22Rv1 (cell line): ENCODE measurements at regions not wholly inside any gene's neighbourhood (a gene's known extent, or its start where the extent isn't known, plus 50 kb on each side); places are given as distances from the start of the nearest gene placed in this dataset.

Experiments
- ZFX ChIP-seq: fragments of 450-650 bp; IDR thresholded peaks from 2 replicates; pipeline ENCODE4 v1.6.1; 2017; ENCODE audit warnings: antibody characterized with exemption, borderline replicate concordance
- TF ChIP-seq, protein P1 (sequence below): fragments of 450-650 bp; IDR thresholded peaks from 2 replicates; pipeline ENCODE4 v1.5.1; 2017; ENCODE audit warnings: mild to moderate bottlenecking

DNA sequence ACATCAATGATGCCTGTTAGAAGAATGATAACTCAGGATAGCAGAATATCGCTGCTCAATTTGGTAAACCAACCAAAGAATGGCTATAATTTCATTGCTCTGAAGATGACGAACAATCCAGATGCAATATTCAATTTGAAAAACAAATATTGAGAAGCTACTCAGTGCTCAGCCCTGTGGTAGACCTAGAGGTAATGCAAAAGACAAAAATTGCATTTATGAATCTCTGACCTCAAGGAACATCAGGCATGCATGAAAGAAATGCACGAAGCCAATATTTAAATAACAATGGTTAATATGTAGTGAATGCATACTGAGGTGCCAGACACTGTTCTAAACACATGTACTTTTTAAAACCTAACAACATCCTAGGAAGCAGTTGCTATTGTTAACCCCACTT is 298.6 kb upstream of the TMTC1 start:
- TF ChIP-seq, protein P1, sequence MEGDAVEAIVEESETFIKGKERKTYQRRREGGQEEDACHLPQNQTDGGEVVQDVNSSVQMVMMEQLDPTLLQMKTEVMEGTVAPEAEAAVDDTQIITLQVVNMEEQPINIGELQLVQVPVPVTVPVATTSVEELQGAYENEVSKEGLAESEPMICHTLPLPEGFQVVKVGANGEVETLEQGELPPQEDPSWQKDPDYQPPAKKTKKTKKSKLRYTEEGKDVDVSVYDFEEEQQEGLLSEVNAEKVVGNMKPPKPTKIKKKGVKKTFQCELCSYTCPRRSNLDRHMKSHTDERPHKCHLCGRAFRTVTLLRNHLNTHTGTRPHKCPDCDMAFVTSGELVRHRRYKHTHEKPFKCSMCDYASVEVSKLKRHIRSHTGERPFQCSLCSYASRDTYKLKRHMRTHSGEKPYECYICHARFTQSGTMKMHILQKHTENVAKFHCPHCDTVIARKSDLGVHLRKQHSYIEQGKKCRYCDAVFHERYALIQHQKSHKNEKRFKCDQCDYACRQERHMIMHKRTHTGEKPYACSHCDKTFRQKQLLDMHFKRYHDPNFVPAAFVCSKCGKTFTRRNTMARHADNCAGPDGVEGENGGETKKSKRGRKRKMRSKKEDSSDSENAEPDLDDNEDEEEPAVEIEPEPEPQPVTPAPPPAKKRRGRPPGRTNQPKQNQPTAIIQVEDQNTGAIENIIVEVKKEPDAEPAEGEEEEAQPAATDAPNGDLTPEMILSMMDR, result no peak
- no peak for TF ChIP-seq ZFX
